ENCODE measurements at regions not wholly inside any gene's neighbourhood (a gene's known extent, or its start where the extent isn't known, plus 50 kb on each side); places are given as distances from the start of the nearest gene placed in this dataset.
A peak's percentile ranks its signal among the peaks of the same experiment; 100 is the strongest.

DNA sequence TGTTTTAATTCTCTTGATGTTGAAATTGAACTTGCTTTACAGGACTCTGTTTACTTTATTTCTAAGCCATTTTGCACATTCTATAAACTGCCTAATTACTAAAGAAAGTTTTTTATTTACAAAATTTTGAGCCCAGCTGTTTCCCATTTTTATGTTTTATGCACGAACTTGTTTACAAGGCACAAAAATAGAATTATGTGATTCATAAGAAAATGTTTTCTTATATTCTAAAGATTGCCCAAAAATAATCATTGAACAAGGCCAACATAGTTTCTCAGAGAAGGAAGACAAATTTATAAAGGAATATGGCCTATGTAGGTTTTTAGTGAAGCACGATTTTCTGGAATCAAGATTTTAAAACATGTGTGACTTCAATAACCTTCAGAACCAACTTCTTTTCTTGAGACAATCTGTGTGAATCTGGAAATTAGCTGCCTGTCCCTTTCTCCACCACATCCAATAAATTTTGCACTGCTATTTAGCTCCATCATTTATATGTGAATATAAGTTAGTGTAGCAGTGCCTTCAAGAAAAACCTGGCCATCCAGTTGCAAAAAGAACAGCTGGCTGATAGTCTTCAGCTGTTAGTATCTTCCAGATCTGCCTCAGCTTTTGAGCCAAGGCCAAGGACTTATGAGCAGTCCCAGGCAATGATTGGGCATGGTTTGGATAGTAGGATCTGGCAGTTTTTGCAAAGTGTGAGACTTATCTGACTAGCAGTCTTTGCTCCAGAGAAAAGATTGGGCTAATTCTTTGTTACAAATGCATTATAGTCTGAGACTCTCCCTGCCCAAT, 253.2 kb upstream of the COL3A1 start:
- DNase-seq, result no peak

DNA sequence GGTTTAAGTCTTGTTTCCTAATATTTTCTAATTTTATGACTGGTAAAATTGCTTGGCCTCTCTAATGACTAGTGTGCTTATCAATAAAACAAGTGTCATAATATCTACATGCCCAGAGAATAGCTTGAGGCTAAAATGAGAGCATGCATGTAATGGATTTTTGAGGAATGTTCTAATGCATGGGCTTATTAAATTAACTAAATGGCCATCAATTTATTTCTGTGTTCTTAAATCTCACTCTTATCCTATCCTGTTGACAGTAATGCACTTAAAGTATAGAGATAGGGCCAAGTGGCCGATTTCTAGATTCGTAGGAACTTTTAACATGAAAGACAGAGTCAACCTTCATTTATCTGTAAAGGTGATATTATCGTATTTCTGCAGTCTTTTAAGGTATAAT, 252.4 kb upstream of the COL3A1 start:
- no peak for DNase-seq

GRCh38 chr2:188725746-188726360, 248.3 kb upstream of the COL3A1 start:
- no peak for DNase-seq

GRCh38 chr2:188726626-188727247, 247.4 kb upstream of the COL3A1 start:
- DNase-seq, result no peak

DNA sequence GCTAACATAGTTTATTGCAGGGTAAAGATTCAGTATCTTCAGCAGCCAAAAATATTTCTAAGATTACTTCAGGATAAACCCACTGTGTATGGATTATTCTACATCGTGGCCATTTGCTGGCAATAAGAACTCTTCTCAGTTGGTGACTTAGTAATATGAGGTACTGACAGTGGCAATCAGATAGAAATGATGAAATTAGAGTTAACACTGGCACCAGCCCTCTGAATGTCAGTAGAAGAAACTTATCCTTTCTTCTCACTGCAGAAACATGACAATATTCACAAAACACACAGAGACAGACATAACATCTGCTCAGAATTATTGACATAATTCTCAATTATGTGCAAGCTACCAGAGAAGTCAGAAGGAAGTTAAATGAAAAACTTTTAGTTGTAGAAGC, 246.3 kb upstream of the COL3A1 start:
- DNase-seq, result no peak

- DNase-seq, result no peak
Measured at GRCh38 chr2:188734691-188735090, 239.5 kb upstream of the COL3A1 start.

DNA sequence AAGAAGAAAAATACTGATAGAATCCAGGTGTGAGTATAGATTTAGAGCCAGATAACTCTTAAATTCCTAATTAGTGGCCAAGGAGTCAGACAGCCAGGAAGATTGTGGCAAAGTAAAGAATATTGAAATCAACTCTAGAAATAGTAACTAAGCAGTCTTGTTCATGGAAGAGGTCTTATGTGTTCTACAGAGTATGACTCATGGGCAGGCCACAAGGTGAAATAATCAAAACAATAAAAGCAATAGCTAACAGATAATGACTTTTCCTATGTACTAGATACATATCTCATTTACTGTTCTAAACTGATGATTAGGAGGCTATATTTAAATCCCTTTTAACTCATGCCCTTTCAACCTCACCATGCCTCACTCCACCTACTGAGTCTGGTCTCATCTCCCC, 227.4 kb upstream of the COL3A1 start:
- no peak for DNase-seq

GRCh38 chr2:188751816-188752215, 222.4 kb upstream of the COL3A1 start:
- DNase-seq, result no peak

GRCh38 chr2:188752311-188752710, 221.9 kb upstream of the COL3A1 start:
- DNase-seq, result no peak

DNA sequence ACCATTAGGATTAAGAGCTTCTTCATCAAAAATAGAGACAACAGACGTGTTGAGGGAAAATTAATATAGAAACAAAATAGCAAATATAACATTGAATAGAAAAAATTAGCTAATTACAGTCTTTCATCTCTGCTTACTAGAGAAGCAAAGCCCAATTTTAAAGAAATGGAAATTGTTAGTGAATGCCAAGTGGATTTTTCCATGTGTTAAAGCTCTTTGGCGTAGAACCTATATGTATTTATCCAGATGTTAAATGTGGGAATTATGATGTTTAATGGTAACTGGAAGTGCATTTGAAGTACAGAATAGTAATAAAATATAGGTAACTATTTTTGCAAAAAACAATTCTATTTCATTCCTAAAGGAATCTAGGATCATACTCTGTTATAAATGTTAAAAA, 212.0 kb upstream of the COL3A1 start:
- DNase-seq, result no peak

- no peak for DNase-seq
Measured at GRCh38 chr2:188765522-188766470, 208.4 kb upstream of the COL3A1 start.

DNA sequence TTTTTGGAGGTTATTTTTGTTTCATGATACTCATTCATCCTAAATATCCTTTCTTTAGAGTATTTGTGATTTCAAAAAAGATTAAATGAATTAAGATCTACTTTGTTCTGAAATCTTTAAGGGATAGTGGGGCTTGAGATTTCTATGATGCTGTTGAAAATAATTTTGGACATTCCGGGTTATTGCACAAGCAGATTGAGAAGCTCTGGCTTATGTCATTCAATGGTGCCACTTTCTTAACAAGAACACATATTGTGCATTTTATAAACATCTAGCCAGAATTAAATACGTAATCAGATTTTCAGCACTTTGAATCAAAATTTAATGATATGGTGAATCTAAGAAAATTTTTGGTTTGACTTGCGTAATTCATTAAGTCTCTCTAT, 207.7 kb upstream of the COL3A1 start:
- DNase-seq, result no peak

DNA sequence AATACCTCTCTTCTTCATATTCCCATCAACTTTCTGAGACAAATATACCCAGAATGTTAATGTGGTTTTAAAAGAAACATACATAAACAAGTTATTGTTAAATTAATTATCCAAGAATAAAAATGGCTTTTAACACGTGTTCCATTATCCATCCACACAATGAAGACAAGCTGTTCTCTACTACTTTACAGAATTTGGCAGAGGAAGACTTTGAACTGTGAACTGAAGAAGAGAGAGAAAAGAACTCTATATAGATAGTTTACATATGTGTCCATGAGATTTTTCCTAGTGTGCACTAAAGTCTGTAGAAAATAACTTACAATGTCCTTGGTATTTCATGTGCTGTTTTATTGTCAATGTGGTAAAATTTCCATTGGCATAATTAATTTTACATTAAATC, 207.0 kb upstream of the COL3A1 start:
- DNase-seq, result no peak

DNA sequence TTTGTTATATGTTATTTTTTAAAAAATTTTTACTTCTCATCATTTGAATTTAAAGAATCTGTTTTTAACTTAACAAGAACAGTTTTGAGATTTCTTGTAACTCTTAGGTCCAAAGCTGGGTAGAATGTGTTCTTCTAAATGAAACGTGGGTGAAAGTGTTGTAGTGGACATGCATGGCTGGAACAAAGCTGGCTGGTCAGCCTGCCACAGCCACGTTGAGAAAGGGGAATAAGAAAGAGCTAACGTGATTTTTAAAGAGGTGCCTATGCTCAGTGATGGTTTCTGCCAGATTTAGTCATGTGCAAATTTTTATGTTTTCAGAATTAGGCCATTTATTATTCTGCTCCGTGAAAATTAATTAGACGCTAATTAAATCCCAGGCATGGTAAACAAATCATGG, 203.9 kb upstream of the COL3A1 start:
- no peak for DNase-seq

DNA sequence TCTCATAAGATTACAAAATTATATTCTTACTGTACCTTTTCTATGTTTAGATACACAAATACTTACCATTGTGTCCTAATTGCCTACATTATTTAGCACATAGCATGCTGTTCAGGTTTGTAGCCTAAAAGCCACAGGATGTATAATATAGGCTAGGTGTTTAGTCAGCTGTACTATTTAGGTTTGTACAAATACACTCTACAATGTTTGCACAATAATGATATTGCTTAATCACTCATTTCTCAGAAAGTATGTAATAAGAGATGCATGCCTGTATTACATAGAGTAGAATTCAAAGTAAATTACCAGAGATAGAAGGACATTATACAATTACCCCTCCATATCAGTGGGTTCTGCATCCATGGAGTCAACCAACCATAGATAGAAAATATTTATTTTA, 201.1 kb upstream of the COL3A1 start:
- DNase-seq, result peak; percentile 2

DNA sequence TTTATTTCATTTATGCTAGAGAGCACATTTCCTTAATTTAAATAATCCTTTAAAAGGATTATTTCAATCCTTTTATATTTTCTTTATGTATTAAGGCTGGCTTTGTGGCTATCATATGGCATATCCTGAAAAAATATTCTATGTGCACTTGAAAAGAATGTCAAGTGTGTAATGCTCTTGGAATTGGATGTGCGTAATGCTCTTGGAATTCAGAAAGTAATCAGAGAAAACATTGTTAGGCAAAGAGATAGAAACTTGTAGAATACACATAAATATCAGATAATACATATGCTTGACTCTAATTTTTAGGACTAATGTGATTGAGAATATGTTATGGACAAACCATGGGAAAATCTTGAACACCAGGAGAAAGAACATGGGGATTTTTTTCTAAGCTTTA, 197.5 kb upstream of the COL3A1 start:
- no peak for DNase-seq

DNA sequence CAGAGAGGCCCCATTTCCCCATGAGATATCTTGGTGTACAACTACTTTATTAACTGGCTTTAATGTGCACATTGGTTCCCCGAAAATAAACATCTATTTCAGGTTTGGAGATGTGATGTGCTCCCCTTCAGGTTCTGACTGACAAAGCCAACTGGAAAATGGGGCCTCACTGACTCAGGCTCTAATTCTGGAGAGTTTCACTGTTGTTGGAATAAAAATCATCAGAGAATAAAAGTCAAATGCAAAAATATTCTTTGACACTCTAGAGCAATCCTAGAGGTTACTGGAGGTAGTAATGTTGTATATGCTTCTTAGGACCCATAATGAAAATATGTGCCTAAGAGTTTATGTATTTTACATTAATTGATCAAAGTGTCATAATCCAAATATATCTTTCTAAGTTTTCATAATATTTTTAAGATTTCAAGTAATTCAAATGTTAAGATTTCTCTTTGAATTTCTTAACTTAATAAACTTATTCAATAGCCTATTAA, 189.9 kb upstream of the COL3A1 start:
- no peak for DNase-seq

DNA sequence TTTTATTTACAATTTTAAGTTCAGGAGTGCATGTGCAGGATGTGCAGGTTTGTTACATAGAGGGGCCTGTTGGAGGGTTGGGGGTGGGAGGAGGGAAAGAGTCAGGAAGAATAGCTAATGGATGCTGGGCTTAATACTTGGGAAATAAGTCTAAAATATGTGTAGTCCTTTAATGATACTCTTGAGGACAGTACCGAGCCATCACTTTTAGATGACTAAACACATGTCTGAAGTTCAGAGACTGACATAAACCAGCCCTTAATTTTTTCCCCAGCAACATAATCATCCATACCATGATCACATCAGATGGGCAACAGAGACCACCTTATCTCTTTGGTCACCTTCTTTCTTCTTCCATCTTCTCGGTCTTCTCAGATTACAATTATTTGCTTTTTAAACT, 189.1 kb upstream of the COL3A1 start:
- no peak for DNase-seq

GRCh38 chr2:188785490-188785889, 188.7 kb upstream of the COL3A1 start:
- no peak for DNase-seq

DNA sequence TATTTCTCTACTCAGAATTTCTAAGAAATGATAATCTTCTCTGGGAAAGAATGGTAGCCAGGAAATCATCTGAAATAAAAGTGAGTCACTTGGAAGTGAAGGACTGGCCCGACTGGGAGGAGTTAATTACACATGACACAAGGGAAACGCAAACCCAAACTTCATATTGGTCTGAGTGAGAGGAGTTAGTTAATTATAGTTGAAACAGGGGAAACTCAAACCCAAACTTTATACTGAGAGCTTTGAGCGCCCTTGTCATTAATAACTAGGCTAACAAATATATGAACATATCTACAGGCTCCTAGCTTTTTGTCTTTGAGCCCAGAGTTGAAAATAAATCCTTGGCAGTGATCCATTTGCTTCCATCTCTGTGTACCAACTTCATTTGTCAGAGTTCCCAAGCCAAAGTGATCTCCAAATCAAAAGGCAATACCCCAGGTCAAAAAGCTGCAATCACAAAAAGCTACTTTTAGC, 187.8 kb upstream of the COL3A1 start:
- no peak for DNase-seq

- no peak for DNase-seq
Measured at GRCh38 chr2:188787021-188787657, 187.0 kb upstream of the COL3A1 start.

GRCh38 chr2:188787658-188788240, 186.4 kb upstream of the COL3A1 start:
- no peak for DNase-seq
